ENCODE measurements at regions not wholly inside any gene's neighbourhood (a gene's known extent, or its start where the extent isn't known, plus 50 kb on each side); places are given as distances from the start of the nearest gene placed in this dataset.

DNA sequence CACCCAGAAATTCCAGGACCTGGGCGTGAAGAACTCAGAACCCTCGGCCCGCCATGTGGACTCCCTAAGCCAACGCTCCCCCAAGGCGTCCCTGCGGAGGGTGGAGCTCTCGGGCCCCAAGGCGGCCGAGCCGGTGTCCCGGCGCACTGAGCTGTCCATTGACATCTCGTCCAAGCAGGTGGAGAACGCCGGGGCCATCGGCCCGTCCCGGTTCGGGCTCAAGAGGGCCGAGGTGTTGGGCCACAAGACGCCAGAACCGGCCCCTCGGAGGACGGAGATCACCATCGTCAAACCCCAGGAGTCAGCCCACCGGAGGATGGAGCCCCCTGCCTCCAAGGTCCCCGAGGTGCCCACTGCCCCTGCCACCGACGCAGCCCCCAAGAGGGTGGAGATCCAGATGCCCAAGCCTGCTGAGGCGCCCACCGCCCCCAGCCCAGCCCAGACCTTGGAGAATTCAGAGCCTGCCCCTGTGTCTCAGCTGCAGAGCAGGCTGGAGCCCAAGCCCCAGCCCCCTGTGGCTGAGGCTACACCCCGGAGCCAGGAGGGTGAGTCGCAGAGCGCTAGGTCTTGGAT lies 261.5 kb downstream of the SEC14L1 start:
- Histone ChIP-seq H3K4me3 (replicated peaks in 1 of 3; ENCODE audit: insufficient read depth in 1 of 3, low read depth in 2 of 3, low read length in 3 of 3) (no peak overlapping the region), H3K79me2 (ENCODE audit: insufficient read depth, low read length) (peaks cover 76% of the 10 kb centered on the region), H3K4me2 (ENCODE audit: low read depth, low read length) (no peak overlapping the region), H3K36me3 (replicated peaks in 1 of 2; ENCODE audit: control insufficient read depth in 1 of 2, insufficient read depth in 2 of 2, low read length in 2 of 2) (peaks cover 43 to 71% of the 10 kb centered on the region in 2 experiments; a peak in 4 of 5 replicates), H3K9ac (ENCODE audit: insufficient read depth, low read depth, low read length) (no peak overlapping the region), H4K20me1 (ENCODE audit: insufficient read depth, low read length) (peaks cover 56% of the 10 kb centered on the region), H3K9me3 (ENCODE audit: low read length) (no peaks in the 10 kb centered on the region), H3K27ac (ENCODE audit: extremely low read length, insufficient read depth, low read length) (no peak overlapping the region), H3K4me1 (ENCODE audit: insufficient read depth, low read length) (peaks cover 33% of the 10 kb centered on the region), H2AFZ (ENCODE audit: low read length) (no peak overlapping the region), H3K27me3 (ENCODE audit: control insufficient read depth in 1 of 2, insufficient read depth in 2 of 2, low read length in 2 of 2) (no peaks in the 10 kb centered on the region)
- POLR2A ChIA-PET = interaction anchor here (1.9 kb wide), 1 partner anchor 49 kb away, joined by 4 read pairs; no protein-coding TSS in a partner anchor
- no peak for DNase-seq (ENCODE audit: low spot score)
- CTCF ChIA-PET (ENCODE audit: low intra/inter-chr PET ratio, low total read pairs) = no interaction called here
- intact Hi-C loops (cut with micrococcal nuclease; ENCODE audit: unreplicated experiment) = no loop called here
- FAIRE-seq = no peak
- TSS peak; percentile 44 for BruUV-seq (replicated peaks)
- TF ChIP-seq BHLHE40 (IDR thresholded peaks at IDR 0.05; ENCODE audit: low read length) (no peak), MTF2 (CRISPR knock-in tag; IDR thresholded peaks at IDR 0.05; ENCODE audit: borderline replicate concordance) (no peak), AGO2 (optimal IDR thresholded peaks at IDR 0.05; ENCODE audit: low read depth, low read length) (peak; percentile 74), RBM39 (IDR thresholded peaks at IDR 0.05; ENCODE audit: low read depth, low read length, poor library complexity, severe bottlenecking) (peak; percentile 36), RBM22 (optimal IDR thresholded peaks at IDR 0.05; ENCODE audit: low read length) (peak; percentile 26)
- TF ChIP-seq, protein P1, sequence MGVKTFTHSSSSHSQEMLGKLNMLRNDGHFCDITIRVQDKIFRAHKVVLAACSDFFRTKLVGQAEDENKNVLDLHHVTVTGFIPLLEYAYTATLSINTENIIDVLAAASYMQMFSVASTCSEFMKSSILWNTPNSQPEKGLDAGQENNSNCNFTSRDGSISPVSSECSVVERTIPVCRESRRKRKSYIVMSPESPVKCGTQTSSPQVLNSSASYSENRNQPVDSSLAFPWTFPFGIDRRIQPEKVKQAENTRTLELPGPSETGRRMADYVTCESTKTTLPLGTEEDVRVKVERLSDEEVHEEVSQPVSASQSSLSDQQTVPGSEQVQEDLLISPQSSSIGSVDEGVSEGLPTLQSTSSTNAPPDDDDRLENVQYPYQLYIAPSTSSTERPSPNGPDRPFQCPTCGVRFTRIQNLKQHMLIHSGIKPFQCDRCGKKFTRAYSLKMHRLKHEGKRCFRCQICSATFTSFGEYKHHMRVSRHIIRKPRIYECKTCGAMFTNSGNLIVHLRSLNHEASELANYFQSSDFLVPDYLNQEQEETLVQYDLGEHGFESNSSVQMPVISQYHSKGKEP (CRISPR knock-in tag; IDR thresholded peaks at IDR 0.05) = no peak
- TF ChIP-seq, protein P2, sequence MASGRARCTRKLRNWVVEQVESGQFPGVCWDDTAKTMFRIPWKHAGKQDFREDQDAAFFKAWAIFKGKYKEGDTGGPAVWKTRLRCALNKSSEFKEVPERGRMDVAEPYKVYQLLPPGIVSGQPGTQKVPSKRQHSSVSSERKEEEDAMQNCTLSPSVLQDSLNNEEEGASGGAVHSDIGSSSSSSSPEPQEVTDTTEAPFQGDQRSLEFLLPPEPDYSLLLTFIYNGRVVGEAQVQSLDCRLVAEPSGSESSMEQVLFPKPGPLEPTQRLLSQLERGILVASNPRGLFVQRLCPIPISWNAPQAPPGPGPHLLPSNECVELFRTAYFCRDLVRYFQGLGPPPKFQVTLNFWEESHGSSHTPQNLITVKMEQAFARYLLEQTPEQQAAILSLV (CRISPR knock-in tag; IDR thresholded peaks at IDR 0.05; ENCODE audit: borderline replicate concordance) = 0 out of 2 replicates have a peak, but pooled peaks have one; percentile 15
- ATAC-seq = no peak
- 97% methylated on average over 34 of the region's 34 CpGs for WGBS (ENCODE audit: low lambda C conversion rate)
- in situ Hi-C loops (cut with HindIII; ENCODE audit: extremely low pct_ligation_motif_present, low pct_unique_long_range_greater_than_20kb) = no loop called here

All from HepG2 (cell line).